ENCODE measurements at regions not wholly inside any gene's neighbourhood (a gene's known extent, or its start where the extent isn't known, plus 50 kb on each side); places are given as distances from the start of the nearest gene placed in this dataset.

GRCh38 chr15:47652844-47653243 lies 64.5 kb upstream of the SEMA6D start:
- no peak overlapping the region for H2BK15ac ChIP-seq (ENCODE audit: low read length)
- H3K79me2 ChIP-seq (ENCODE audit: control insufficient read depth in 1 of 2, insufficient read depth in 2 of 2, low read length in 2 of 2) = no peaks in the 10 kb centered on the region
- no peak overlapping the region for H2AFZ ChIP-seq (ENCODE audit: low read length)
- H3K27ac ChIP-seq (ENCODE audit: low read depth, low read length) = no peak overlapping the region
- H4K8ac ChIP-seq (ENCODE audit: extremely low read depth, insufficient read depth, low read length) = no peak overlapping the region
- no peaks in the 10 kb centered on the region for H3K4me1 ChIP-seq (replicated peaks in 1 of 4; ENCODE audit: control insufficient read depth in 3 of 4, insufficient read depth in 4 of 4, low read length in 3 of 4)
- ChIA-PET CTCF (ENCODE audit: partially characterized antibody) (interaction anchor here (1.0 to 1.4 kb wide), 4 partner anchors 12 to 335 kb away, joined by 3 to 4 read pairs (median 4); no protein-coding TSS in a partner anchor), POLR2A (ENCODE audit: partially characterized antibody) (no interaction called here)
- no peaks in the 10 kb centered on the region for H3K79me1 ChIP-seq (ENCODE audit: low read depth, low read length)
- H3K4ac ChIP-seq (replicated peaks; ENCODE audit: insufficient read length, low read depth, low read length) = no peak overlapping the region
- H2BK20ac ChIP-seq (ENCODE audit: low read length) = no peak overlapping the region
- H3K9me3 ChIP-seq (ENCODE audit: insufficient read depth in 2 of 2, low read depth in 1 of 2, low read length in 1 of 2) = no peaks in the 10 kb centered on the region
- WGBS, 2 experiments (ENCODE audit: extremely low coverage in 1 of 2, insufficient coverage in 1 of 2, insufficient read length in 1 of 2, insufficient replicate concordance in 2 of 2, low coverage in 1 of 2, low lambda C conversion rate in 2 of 2, missing lambda C conversion rate in 1 of 2) = 88% methylated on average over 2 of the region's 2 CpGs; no CpG with 5 or more reads in 1 of the 2 experiments
- H3K56ac ChIP-seq (replicated peaks; ENCODE audit: insufficient read length, low read depth, low read length) = no peak overlapping the region
- no peak overlapping the region for H2BK120ac ChIP-seq (replicated peaks; ENCODE audit: low read depth, low read length)
- H2AK5ac ChIP-seq (ENCODE audit: low read depth, low read length) = no peak overlapping the region
- DNase-seq (ENCODE audit: low read depth in 1 of 2, low spot score in 2 of 2) (no peak), FAIRE-seq (no peak)
- H3K36me3 ChIP-seq (ENCODE audit: control insufficient read depth in 2 of 4, insufficient read depth in 4 of 4, low read length in 3 of 4) = no peaks in the 10 kb centered on the region
- H4K91ac ChIP-seq (replicated peaks; ENCODE audit: insufficient read length, low read length) = no peak overlapping the region
- no peak overlapping the region for H3K18ac ChIP-seq (ENCODE audit: extremely low read depth, low read length)
- H4K20me1 ChIP-seq (replicated peaks in 1 of 2; ENCODE audit: control insufficient read depth in 1 of 2, insufficient read depth in 2 of 2, low read length in 2 of 2) = no peaks in the 10 kb centered on the region
- no peak overlapping the region for H3K9ac ChIP-seq (replicated peaks in 1 of 4; ENCODE audit: extremely low read depth in 1 of 4, low read depth in 3 of 4, low read length in 3 of 4)
- H2BK12ac ChIP-seq (ENCODE audit: low read depth, low read length) = no peak overlapping the region
- no peak overlapping the region for H3K4me2 ChIP-seq (ENCODE audit: insufficient read depth in 1 of 2, low read depth in 2 of 2, low read length in 2 of 2)
- H3K23ac ChIP-seq (ENCODE audit: insufficient read length) = no peak overlapping the region
- no peak overlapping the region for H4K5ac ChIP-seq (ENCODE audit: insufficient read length, low read depth, low read length)
- H3K23me2 ChIP-seq (ENCODE audit: low read depth, low read length) = no peaks in the 10 kb centered on the region
- no peaks in the 10 kb centered on the region for H3K27me3 ChIP-seq (replicated peaks in 1 of 4; ENCODE audit: control insufficient read depth in 3 of 4, extremely low read depth in 1 of 4, insufficient read depth in 3 of 4, low read length in 3 of 4)
- H3K4me3 ChIP-seq (ENCODE audit: extremely low read depth in 1 of 4, insufficient read depth in 2 of 4, low read depth in 3 of 4, low read length in 4 of 4) = no peak overlapping the region
- no peak overlapping the region for H3K14ac ChIP-seq (ENCODE audit: insufficient read length)
- H2BK5ac ChIP-seq (ENCODE audit: low read depth, low read length) = no peak overlapping the region
- no peak for TF ChIP-seq SIRT6 (IDR thresholded peaks at IDR 0.05; ENCODE audit: low read length)
- no peak for TF ChIP-seq TAF7 (optimal IDR thresholded peaks at IDR 0.05; ENCODE audit: borderline replicate concordance, low read depth, low read length)
- TF ChIP-seq RBBP5 (IDR thresholded peaks at IDR 0.05; ENCODE audit: borderline replicate concordance, low read depth, low read length) = no peak
- no peak for TF ChIP-seq BRCA1 (IDR thresholded peaks at IDR 0.05; ENCODE audit: low read depth, low read length)
- TF ChIP-seq RAD21 (IDR thresholded peaks at IDR 0.05 in 1 of 2, conservative IDR thresholded peaks at IDR 0.05 in 1 of 2; ENCODE audit: low read depth in 2 of 2, low read length in 2 of 2) = no peak
- no peak for TF ChIP-seq TBP (IDR thresholded peaks at IDR 0.05; ENCODE audit: low read depth, low read length)
- TF ChIP-seq CREB1 (IDR thresholded peaks at IDR 0.05) = no peak
- no peak for TF ChIP-seq PHF8 (conservative IDR thresholded peaks at IDR 0.05; ENCODE audit: low read depth, low read length)
- TF ChIP-seq ATF3 (IDR thresholded peaks at IDR 0.05; ENCODE audit: insufficient read depth, low read depth, low read length) = no peak
- no peak for TF ChIP-seq TCF12 (IDR thresholded peaks at IDR 0.05; ENCODE audit: low read depth, low read length)
- TF ChIP-seq TEAD4 (IDR thresholded peaks at IDR 0.05; ENCODE audit: low read depth, low read length) = no peak
- TF ChIP-seq NANOG (IDR thresholded peaks at IDR 0.05; ENCODE audit: insufficient read depth, low read depth, low read length, poor library complexity, severe bottlenecking) = no peak
- no peak for TF ChIP-seq EGR1 (IDR thresholded peaks at IDR 0.05; ENCODE audit: borderline replicate concordance, low read depth, low read length)
- TF ChIP-seq SIN3A (conservative IDR thresholded peaks at IDR 0.05 in 1 of 2, IDR thresholded peaks at IDR 0.05 in 1 of 2; ENCODE audit: low read depth in 1 of 2, low read length in 2 of 2) = no peak

Data from H1 (cell line).